Activated naive CD4-positive, alpha-beta T cell treated with anti-CD3 and anti-CD28 coated beads, Interleukin-2, amount 50 U/mL, for 16 hours (primary cell): ENCODE measurements at regions not wholly inside any gene's neighbourhood (a gene's known extent, or its start where the extent isn't known, plus 50 kb on each side); places are given as distances from the start of the nearest gene placed in this dataset.
"Not testable (repeated sequence)": the region's sequence is repeated elsewhere in the genome, so short reads cannot be mapped to it uniquely, and the experiment has no call there.

Experiments used
- DNase-seq: peaks from one replicate; pipeline ENCODE4 v3.0.0-alpha.2; 2020

GRCh38 chr22:34763496-34763895 is 302.5 kb upstream of the ISX start:
- DNase-seq = no peak

GRCh38 chr22:34765115-34765514 is 300.8 kb upstream of the ISX start:
- no peak for DNase-seq

- DNase-seq = no peak
Measured at GRCh38 chr22:34769361-34769760, 296.6 kb upstream of the ISX start.

GRCh38 chr22:34776817-34777216 is 289.1 kb upstream of the ISX start:
- DNase-seq = no peak

GRCh38 chr22:34781681-34782080 is 284.3 kb upstream of the ISX start:
- no peak for DNase-seq

- DNase-seq = no peak
Measured at GRCh38 chr22:34783436-34783835, 282.5 kb upstream of the ISX start.

GRCh38 chr22:34784056-34784455 is 281.9 kb upstream of the ISX start:
- DNase-seq = no peak

GRCh38 chr22:34797826-34798225 is 268.1 kb upstream of the ISX start:
- DNase-seq = no peak

GRCh38 chr22:34798605-34799004 is 267.4 kb upstream of the ISX start:
- no peak for DNase-seq

GRCh38 chr22:34800260-34800980 is 265.5 kb upstream of the ISX start:
- no peak for DNase-seq

GRCh38 chr22:34801221-34801620 is 264.7 kb upstream of the ISX start:
- DNase-seq = no peak

- DNase-seq = no peak
Measured at GRCh38 chr22:34804091-34804490, 261.9 kb upstream of the ISX start.

- DNase-seq = no peak
Measured at GRCh38 chr22:34804604-34805003, 261.4 kb upstream of the ISX start.

GRCh38 chr22:34805771-34806170 is 260.2 kb upstream of the ISX start:
- DNase-seq = no peak

- no peak for DNase-seq
Measured at GRCh38 chr22:34808618-34809017, 257.3 kb upstream of the ISX start.

GRCh38 chr22:34812631-34813030 is 253.3 kb upstream of the ISX start:
- no peak for DNase-seq

- no peak for DNase-seq
Measured at GRCh38 chr22:34814260-34815025, 251.5 kb upstream of the ISX start.

GRCh38 chr22:34829485-34829884 is 236.5 kb upstream of the ISX start:
- no peak for DNase-seq

- DNase-seq = no peak
Measured at GRCh38 chr22:34834059-34834458, 231.9 kb upstream of the ISX start.

- not testable (repeated sequence) for DNase-seq
Measured at GRCh38 chr22:34834541-34834940, 231.4 kb upstream of the ISX start.

- DNase-seq = no peak
Measured at GRCh38 chr22:34841331-34841771, 224.6 kb upstream of the ISX start.

GRCh38 chr22:34841911-34842310 is 224.0 kb upstream of the ISX start:
- no peak for DNase-seq

- DNase-seq = no peak
Measured at GRCh38 chr22:34842630-34843029, 223.3 kb upstream of the ISX start.

- not testable (repeated sequence) for DNase-seq
Measured at GRCh38 chr22:34843743-34844142, 222.2 kb upstream of the ISX start.

GRCh38 chr22:34845391-34845790 is 220.6 kb upstream of the ISX start:
- no peak for DNase-seq
